Neural cell (in vitro differentiated cells): ENCODE measurements at regions not wholly inside any gene's neighbourhood (a gene's known extent, or its start where the extent isn't known, plus 50 kb on each side); places are given as distances from the start of the nearest gene placed in this dataset.

ENCODE experiments used
- H2AFZ ChIP-seq: fragments of 200-600, 300-800 bp; sonication (generic), shearing (Covaris generic); 2 replicates; pipeline ENCODE4 v1.6.0; 2014; ENCODE audit warnings: low read depth, mild to moderate bottlenecking, antibody characterized with exemption, low read length, moderate library complexity
- H3F3A ChIP-seq: fragments of 200-600 bp; shearing (Covaris generic); 2 replicates; pipeline ENCODE4 v1.6.1; 2016; ENCODE audit warnings: mild to moderate bottlenecking, moderate library complexity, mixed read lengths, antibody characterized with exemption, low read length; ENCODE audit not compliant: insufficient read depth, poor library complexity, severe bottlenecking
- H3K27ac ChIP-seq: fragments of 200-600, 300-800 bp; sonication (generic), shearing (Covaris generic); 2 replicates; pipeline ENCODE4 v1.5.1; 2014; ENCODE audit warnings: mild to moderate bottlenecking, low read length, moderate library complexity
- H3K27me3 ChIP-seq: fragments of 300-800, 200-600 bp; sonication (generic), shearing (Covaris generic); 2 replicates; pipeline ENCODE4 v1.6.0; 2014; ENCODE audit warnings: mild to moderate bottlenecking, low read depth, low read length, moderate library complexity; ENCODE audit not compliant: insufficient read depth
- H3K36me3 ChIP-seq: fragments of 300-800, 200-600 bp; sonication (generic), shearing (Covaris generic); 2 replicates; pipeline ENCODE4 v1.5.1; 2014; ENCODE audit warnings: mild to moderate bottlenecking, antibody characterized with exemption, low read length, moderate library complexity; ENCODE audit not compliant: insufficient read depth
- H3K4me2 ChIP-seq: fragments of 300-800, 200-600 bp; sonication (generic), shearing (Covaris generic); 2 replicates; pipeline ENCODE4 v1.6.0; 2014; ENCODE audit warnings: mild to moderate bottlenecking, low read length
- H3K4me3 ChIP-seq: fragments of 300-800, 200-600 bp; sonication (generic), shearing (Covaris generic); 2 replicates; pipeline ENCODE4 v1.5.1; 2014; ENCODE audit warnings: mild to moderate bottlenecking, low read length, moderate library complexity
- H3K79me2 ChIP-seq: fragments of 200-600 bp; shearing (Covaris generic); replicated peaks from 2 replicates; pipeline ENCODE4 v1.6.0; 2014; ENCODE audit warnings: mild to moderate bottlenecking, low read length, moderate library complexity; ENCODE audit not compliant: insufficient read depth
- H3K9ac ChIP-seq: fragments of 300-800, 200-600 bp; sonication (generic), shearing (Covaris generic); 2 replicates; pipeline ENCODE4 v1.6.1; 2016; ENCODE audit warnings: mild to moderate bottlenecking, low read length, mixed read lengths
- H3K9me2 ChIP-seq: fragments of 200-600 bp; shearing (Covaris generic); 2 replicates; pipeline ENCODE4 v1.6.1; 2016; ENCODE audit warnings: mild to moderate bottlenecking, low read length, mixed read lengths; ENCODE audit not compliant: insufficient read depth
- H3K9me3 ChIP-seq: fragments of 200-600, 300-800 bp; sonication (generic), shearing (Covaris generic); 2 replicates; pipeline ENCODE4 v1.6.1; 2016; ENCODE audit warnings: mild to moderate bottlenecking, mixed run types, low read length, moderate library complexity, mixed read lengths
- H4K20me1 ChIP-seq: fragments of 200-600 bp; shearing (Covaris generic); 2 replicates; pipeline ENCODE4 v1.6.1; 2016; ENCODE audit warnings: mild to moderate bottlenecking, mixed run types; ENCODE audit not compliant: insufficient read depth
- CTCF ChIP-seq: fragments of 450-650 bp; IDR thresholded peaks from 2 replicates; pipeline ENCODE4 v1.5.1; 2014; ENCODE audit warnings: antibody characterized with exemption, mild to moderate bottlenecking, moderate library complexity; ENCODE audit not compliant: poor library complexity, severe bottlenecking
- EP300 ChIP-seq: fragments of 450-650 bp; conservative IDR thresholded peaks from 2 replicates; pipeline ENCODE4 v1.6.1; 2014; ENCODE audit warnings: antibody characterized with exemption, mild to moderate bottlenecking, moderate library complexity; ENCODE audit not compliant: poor library complexity, severe bottlenecking
- EZH2 ChIP-seq: fragments of 200-600, 300-800 bp; shearing (Covaris generic), sonication (generic); IDR thresholded peaks from 2 replicates; pipeline ENCODE4 v1.6.1; 2014; ENCODE audit warnings: antibody characterized with exemption, low read length, borderline replicate concordance, mild to moderate bottlenecking; ENCODE audit not compliant: insufficient read depth, poor library complexity, severe bottlenecking
- MXI1 ChIP-seq: fragments of 450-650 bp; conservative IDR thresholded peaks from 2 replicates; pipeline ENCODE4 v1.6.1; 2014; ENCODE audit warnings: antibody characterized with exemption, mild to moderate bottlenecking; ENCODE audit not compliant: poor library complexity, severe bottlenecking
- POLR2AphosphoS5 ChIP-seq: IDR thresholded peaks from 2 replicates; pipeline ENCODE4 v1.6.1; 2012
- RAD21 ChIP-seq: fragments of 450-650 bp; conservative IDR thresholded peaks from 2 replicates; pipeline ENCODE4 v1.6.1; 2014; ENCODE audit warnings: antibody characterized with exemption, mild to moderate bottlenecking, moderate library complexity
- REST ChIP-seq: IDR thresholded peaks from 2 replicates; pipeline ENCODE4 v1.6.1; 2012; ENCODE audit warnings: borderline replicate concordance
- SMC3 ChIP-seq: fragments of 450-650 bp; conservative IDR thresholded peaks from 2 replicates; pipeline ENCODE4 v1.6.1; 2014; ENCODE audit warnings: antibody characterized with exemption, mild to moderate bottlenecking, moderate library complexity; ENCODE audit not compliant: poor library complexity
- TAF1 ChIP-seq: IDR thresholded peaks from 2 replicates; pipeline ENCODE4 v1.6.1; 2012; ENCODE audit warnings: low read depth

DNA sequence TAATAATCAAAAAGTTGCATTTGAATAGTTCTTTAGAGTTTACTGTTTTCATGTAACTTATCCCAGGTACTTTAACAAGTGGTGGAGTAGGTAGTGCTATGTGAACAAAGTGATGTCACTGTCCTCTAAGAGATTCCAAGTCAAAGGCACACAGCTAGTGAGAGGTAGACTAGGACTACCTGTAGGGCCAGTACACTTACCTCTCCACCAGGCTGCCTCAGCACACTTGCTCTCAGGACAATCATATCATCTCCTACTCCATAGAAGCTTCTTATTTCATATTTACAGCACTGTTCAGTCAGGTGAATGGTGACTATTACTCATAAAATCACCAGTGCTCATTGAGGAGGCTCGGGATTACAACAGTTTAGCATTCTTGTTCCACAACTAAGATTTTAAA lies 173.0 kb upstream of the EMCN start:
- H3K9ac ChIP-seq: no peak overlapping the region
- H3K4me2 ChIP-seq: no peak overlapping the region
- no peaks in the 10 kb centered on the region for H3K36me3 ChIP-seq
- TF ChIP-seq TAF1 (no peak), EZH2 (no peak), REST (no peak), EP300 (no peak), CTCF (no peak), RAD21 (no peak), MXI1 (no peak), POLR2AphosphoS5 (no peak), SMC3 (no peak)
- no peaks in the 10 kb centered on the region for H3K79me2 ChIP-seq
- no peaks in the 10 kb centered on the region for H3K9me2 ChIP-seq
- no peak overlapping the region for H2AFZ ChIP-seq
- no peaks in the 10 kb centered on the region for H3K27me3 ChIP-seq
- H4K20me1 ChIP-seq: no peaks in the 10 kb centered on the region
- H3F3A ChIP-seq: no peaks in the 10 kb centered on the region
- H3K9me3 ChIP-seq: no peaks in the 10 kb centered on the region
- no peak overlapping the region for H3K4me3 ChIP-seq
- no peak overlapping the region for H3K27ac ChIP-seq

GRCh38 chr4:100688368-100688767 lies 170.5 kb upstream of the EMCN start:
- Histone ChIP-seq H3K9me3 (no peaks in the 10 kb centered on the region), H3K4me2 (no peak overlapping the region), H3F3A (no peaks in the 10 kb centered on the region), H3K9ac (no peak overlapping the region), H4K20me1 (no peaks in the 10 kb centered on the region), H3K4me3 (no peak overlapping the region), H3K27ac (no peak overlapping the region), H3K27me3 (no peaks in the 10 kb centered on the region), H3K36me3 (no peaks in the 10 kb centered on the region), H3K79me2 (no peaks in the 10 kb centered on the region), H2AFZ (no peak overlapping the region), H3K9me2 (no peaks in the 10 kb centered on the region)
- TF ChIP-seq MXI1 (no peak), EP300 (no peak), EZH2 (no peak), CTCF (no peak), SMC3 (no peak)
